IMR-90 (cell line): ENCODE measurements at regions not wholly inside any gene's neighbourhood (a gene's known extent, or its start where the extent isn't known, plus 50 kb on each side); places are given as distances from the start of the nearest gene placed in this dataset.

Source experiments
- BHLHE40 ChIP-seq: fragments of 150-350 bp; IDR thresholded peaks from 2 replicates; pipeline ENCODE4 v1.6.1; 2016; ENCODE audit warnings: mild to moderate bottlenecking, low read depth, low read length
- CEBPB ChIP-seq: IDR thresholded peaks from 2 replicates; pipeline ENCODE4 v1.6.1; 2012; ENCODE audit warnings: low read depth, low read length, improper control_type of control experiment
- CTCF ChIP-seq: conservative IDR thresholded peaks from 2 replicates; pipeline ENCODE4 v1.5.1; 2012; ENCODE audit warnings: mild to moderate bottlenecking, low read depth, low read length, improper control_type of control experiment
- MAZ ChIP-seq: IDR thresholded peaks from 2 replicates; pipeline ENCODE4 v1.6.1; 2012; ENCODE audit warnings: low read depth, mild to moderate bottlenecking, low read length, improper control_type of control experiment, moderate library complexity, borderline replicate concordance
- POLR2A ChIP-seq: IDR thresholded peaks from 2 replicates; pipeline ENCODE4 v1.6.1; 2012; ENCODE audit warnings: mild to moderate bottlenecking, low read depth, low read length
- RFX5 ChIP-seq: IDR thresholded peaks from 2 replicates; pipeline ENCODE4 v1.8.0; 2012; ENCODE audit warnings: low read depth, mild to moderate bottlenecking, low read length, moderate library complexity
- SMC3 ChIP-seq: fragments of 150-350 bp; IDR thresholded peaks from 2 replicates; pipeline ENCODE4 v1.6.1; 2016; ENCODE audit warnings: low read depth, mild to moderate bottlenecking, antibody characterized with exemption, low read length, moderate library complexity
- USF2 ChIP-seq: fragments of 150-350 bp; IDR thresholded peaks from 2 replicates; pipeline ENCODE4 v1.6.1; 2017; ENCODE audit warnings: mild to moderate bottlenecking, antibody characterized with exemption, low read length, low read depth

- no peak for TF ChIP-seq CTCF
- TF ChIP-seq RFX5: no peak
- no peak for TF ChIP-seq BHLHE40
- no peak for TF ChIP-seq MAZ
- no peak for TF ChIP-seq POLR2A
- no peak for TF ChIP-seq SMC3
- no peak for TF ChIP-seq CEBPB
- TF ChIP-seq USF2: no peak
These were observed 69.8 kb upstream of the RALGAPA2 start for GRCh38 chr20:20782231-20782630.
